ENCODE measurements at regions not wholly inside any gene's neighbourhood (a gene's known extent, or its start where the extent isn't known, plus 50 kb on each side); places are given as distances from the start of the nearest gene placed in this dataset.

- H3K4me3 ChIP-seq, result no peak overlapping the region
- H3K27me3 ChIP-seq, result peaks cover 3% of the 10 kb centered on the region; the same call in 1 of the 2 replicates
- H3K36me3 ChIP-seq, result no peaks in the 10 kb centered on the region
- H3K9me3 ChIP-seq, result no peaks in the 10 kb centered on the region
- DNase-seq, result no peak
Observed at GRCh38 chr1:112040891-112041740, 51.6 kb upstream of the KCND3 start.

GRCh38 chr1:112043901-112044300 lies 54.4 kb upstream of the KCND3 start:
- Histone ChIP-seq H3K9me3 (no peaks in the 10 kb centered on the region), H3K27me3 (peaks cover 3% of the 10 kb centered on the region; the same call in 1 of the 2 replicates), H3K4me3 (no peak overlapping the region), H3K36me3 (no peaks in the 10 kb centered on the region)
- peak; percentile 59 for DNase-seq

GRCh38 chr1:112044745-112045144 lies 55.3 kb upstream of the KCND3 start:
- Histone ChIP-seq H3K4me3 (no peak overlapping the region), H3K27me3 (peaks cover 3% of the 10 kb centered on the region; the same call in 1 of the 2 replicates), H3K36me3 (no peaks in the 10 kb centered on the region), H3K9me3 (no peaks in the 10 kb centered on the region)
- DNase-seq, result no peak

GRCh38 chr1:112046630-112047029 lies 57.2 kb upstream of the KCND3 start:
- H3K27me3 ChIP-seq, result peaks cover 3% of the 10 kb centered on the region; the same call in 1 of the 2 replicates
- H3K4me3 ChIP-seq, result no peak overlapping the region
- H3K9me3 ChIP-seq, result no peaks in the 10 kb centered on the region
- H3K36me3 ChIP-seq, result no peaks in the 10 kb centered on the region
- DNase-seq, result no peak

- H3K27me3 ChIP-seq, result no peaks in the 10 kb centered on the region; the same call in 1 of the 2 replicates
- H3K36me3 ChIP-seq, result no peaks in the 10 kb centered on the region
- no peak overlapping the region for H3K4me3 ChIP-seq
- no peaks in the 10 kb centered on the region for H3K9me3 ChIP-seq
- no peak for DNase-seq
Observed at GRCh38 chr1:112048421-112048820, 59.0 kb upstream of the KCND3 start.

GRCh38 chr1:112054510-112054909 lies 65.0 kb upstream of the KCND3 start:
- Histone ChIP-seq H3K9me3 (no peaks in the 10 kb centered on the region), H3K27me3 (no peaks in the 10 kb centered on the region; the same call in 1 of the 2 replicates), H3K36me3 (no peaks in the 10 kb centered on the region), H3K4me3 (no peak overlapping the region)
- no peak for DNase-seq

GRCh38 chr1:112056354-112056753 lies 66.9 kb upstream of the KCND3 start:
- Histone ChIP-seq H3K27me3 (no peaks in the 10 kb centered on the region), H3K36me3 (no peaks in the 10 kb centered on the region), H3K4me3 (no peak overlapping the region), H3K9me3 (no peaks in the 10 kb centered on the region)
- no peak for DNase-seq

- Histone ChIP-seq H3K36me3 (no peaks in the 10 kb centered on the region), H3K9me3 (no peaks in the 10 kb centered on the region), H3K4me3 (no peak overlapping the region), H3K27me3 (no peaks in the 10 kb centered on the region)
- no peak for DNase-seq
Observed at GRCh38 chr1:112057736-112058135, 68.3 kb upstream of the KCND3 start.

GRCh38 chr1:112058815-112059450 lies 69.5 kb upstream of the KCND3 start:
- H3K9me3 ChIP-seq, result no peaks in the 10 kb centered on the region
- H3K27me3 ChIP-seq, result peaks cover 2% of the 10 kb centered on the region; the same call in 1 of the 2 replicates
- DNase-seq, result no peak
- H3K36me3 ChIP-seq, result no peaks in the 10 kb centered on the region
- H3K4me3 ChIP-seq, result no peak overlapping the region

- Histone ChIP-seq H3K9me3 (no peaks in the 10 kb centered on the region), H3K4me3 (no peak overlapping the region), H3K36me3 (no peaks in the 10 kb centered on the region), H3K27me3 (peaks cover 5% of the 10 kb centered on the region)
- DNase-seq, result no peak
Observed at GRCh38 chr1:112059679-112060078, 70.2 kb upstream of the KCND3 start.

GRCh38 chr1:112060261-112060660 lies 70.8 kb upstream of the KCND3 start:
- Histone ChIP-seq H3K4me3 (no peak overlapping the region), H3K9me3 (no peaks in the 10 kb centered on the region), H3K27me3 (peaks cover 10% of the 10 kb centered on the region), H3K36me3 (no peaks in the 10 kb centered on the region)
- DNase-seq, result no peak

- no peaks in the 10 kb centered on the region for H3K36me3 ChIP-seq
- H3K27me3 ChIP-seq, result peaks cover 18% of the 10 kb centered on the region
- H3K9me3 ChIP-seq, result no peaks in the 10 kb centered on the region
- DNase-seq, result no peak
- no peak overlapping the region for H3K4me3 ChIP-seq
Observed at GRCh38 chr1:112061056-112061455, 71.6 kb upstream of the KCND3 start.

GRCh38 chr1:112061901-112062320 lies 72.4 kb upstream of the KCND3 start:
- no peak for DNase-seq
- Histone ChIP-seq H3K36me3 (no peaks in the 10 kb centered on the region), H3K27me3 (peaks cover 27% of the 10 kb centered on the region), H3K4me3 (no peak overlapping the region), H3K9me3 (no peaks in the 10 kb centered on the region)

- Histone ChIP-seq H3K4me3 (no peak overlapping the region), H3K27me3 (peaks cover 27% of the 10 kb centered on the region), H3K36me3 (no peaks in the 10 kb centered on the region), H3K9me3 (no peaks in the 10 kb centered on the region)
- no peak for DNase-seq
Observed at GRCh38 chr1:112063781-112064728, 74.6 kb upstream of the KCND3 start.

GRCh38 chr1:112067989-112068388 lies 78.5 kb upstream of the KCND3 start:
- no peaks in the 10 kb centered on the region for H3K9me3 ChIP-seq
- no peak for DNase-seq
- peaks cover 27% of the 10 kb centered on the region for H3K27me3 ChIP-seq
- no peaks in the 10 kb centered on the region for H3K36me3 ChIP-seq
- no peak overlapping the region for H3K4me3 ChIP-seq

GRCh38 chr1:112070677-112071076 lies 81.2 kb upstream of the KCND3 start:
- Histone ChIP-seq H3K27me3 (peaks cover 12% of the 10 kb centered on the region), H3K9me3 (no peaks in the 10 kb centered on the region), H3K36me3 (no peaks in the 10 kb centered on the region), H3K4me3 (no peak overlapping the region)
- DNase-seq, result no peak

GRCh38 chr1:112074711-112075110 lies 85.2 kb upstream of the KCND3 start:
- no peaks in the 10 kb centered on the region for H3K9me3 ChIP-seq
- H3K4me3 ChIP-seq, result no peak overlapping the region
- no peak for DNase-seq

More at GRCh38 chr1:112074711-112075110, 85.2 kb upstream of the KCND3 start:
- H3K36me3 ChIP-seq, result no peaks in the 10 kb centered on the region
- peaks cover 6% of the 10 kb centered on the region for H3K27me3 ChIP-seq

Data from MG63 (cell line).